HG03378 (cell line): ENCODE measurements at regions not wholly inside any gene's neighbourhood (a gene's known extent, or its start where the extent isn't known, plus 50 kb on each side); places are given as distances from the start of the nearest gene placed in this dataset.
"Not testable (repeated sequence)": the region's sequence is repeated elsewhere in the genome, so short reads cannot be mapped to it uniquely, and the experiment has no call there.

Experiments
- ATAC-seq: cut with Tn5 transposase; IDR thresholded peaks from one replicate; pipeline ENCODE4 v1.9.1; 2021; ENCODE audit warnings: mild to moderate bottlenecking, moderate library complexity; ENCODE audit not compliant: unreplicated experiment

GRCh38 chr6:92114091-92114675 is 1305.2 kb downstream of the EPHA7 start:
- no peak for ATAC-seq

- no peak for ATAC-seq
Measured at GRCh38 chr6:92111386-92111785, 1308.0 kb downstream of the EPHA7 start.

GRCh38 chr6:92110403-92110802 is 1309.0 kb downstream of the EPHA7 start:
- no peak for ATAC-seq

GRCh38 chr6:92109956-92110355 is 1309.4 kb downstream of the EPHA7 start:
- no peak for ATAC-seq

- ATAC-seq, result no peak
Measured at GRCh38 chr6:92109256-92109655, 1310.1 kb downstream of the EPHA7 start.

GRCh38 chr6:92086750-92087149 is 1332.6 kb downstream of the EPHA7 start:
- ATAC-seq, result no peak

GRCh38 chr6:92083914-92084313 is 1335.4 kb downstream of the EPHA7 start:
- not testable (repeated sequence) for ATAC-seq

- ATAC-seq, result no peak
Measured at GRCh38 chr6:92072387-92072786, 1347.0 kb downstream of the EPHA7 start.

GRCh38 chr6:92069781-92070180 is 1349.6 kb downstream of the EPHA7 start:
- no peak for ATAC-seq

GRCh38 chr6:92052513-92052912 is 1366.8 kb downstream of the EPHA7 start:
- ATAC-seq, result no peak

- no peak for ATAC-seq
Measured at GRCh38 chr6:92050216-92050615, 1369.1 kb downstream of the EPHA7 start.

GRCh38 chr6:92047860-92048259 is 1371.5 kb downstream of the EPHA7 start:
- no peak for ATAC-seq

GRCh38 chr6:92047152-92047850 is 1372.1 kb downstream of the EPHA7 start:
- no peak for ATAC-seq

- no peak for ATAC-seq
Measured at GRCh38 chr6:92044312-92044711, 1375.0 kb downstream of the EPHA7 start.

- no peak for ATAC-seq
Measured at GRCh38 chr6:92043777-92044176, 1375.6 kb downstream of the EPHA7 start.

GRCh38 chr6:92026878-92027277 is 1392.5 kb downstream of the EPHA7 start:
- ATAC-seq, result no peak

- no peak for ATAC-seq
Measured at GRCh38 chr6:92024881-92025280, 1394.5 kb downstream of the EPHA7 start.

- no peak for ATAC-seq
Measured at GRCh38 chr6:92024110-92024509, 1395.2 kb downstream of the EPHA7 start.

GRCh38 chr6:92023410-92023966 is 1395.9 kb downstream of the EPHA7 start:
- no peak for ATAC-seq

- no peak for ATAC-seq
Measured at GRCh38 chr6:92011681-92012245, 1407.6 kb downstream of the EPHA7 start.

GRCh38 chr6:92008757-92009502 is 1410.4 kb downstream of the EPHA7 start:
- no peak for ATAC-seq
